HL-60 (cell line): ENCODE measurements at regions not wholly inside any gene's neighbourhood (a gene's known extent, or its start where the extent isn't known, plus 50 kb on each side); places are given as distances from the start of the nearest gene placed in this dataset.

ENCODE experiments used
- DNase-seq, 2 experiments: peaks; one replicate each; pipeline ENCODE4 v3.0.0-alpha.2; 2010 to 2020; ENCODE audit warnings: low read depth in 1 of 2, low spot score in 1 of 2
- H3K27ac ChIP-seq: fragments of 250-450 bp; sonication (Bioruptor Pico); replicated peaks from 2 replicates; pipeline ENCODE4 v1.5.1; 2020; ENCODE audit warnings: mild to moderate bottlenecking, moderate library complexity
- H3K27me3 ChIP-seq: fragments of 250-450 bp; sonication (Bioruptor Pico); 2 replicates; pipeline ENCODE4 v1.5.1; 2021; ENCODE audit warnings: mild to moderate bottlenecking, moderate library complexity; ENCODE audit not compliant: insufficient read depth, poor library complexity, severe bottlenecking
- H3K4me3 ChIP-seq: replicated peaks from 2 replicates; pipeline ENCODE4 v1.5.1; 2011; ENCODE audit warnings: mild to moderate bottlenecking, control low read depth, low read length; ENCODE audit not compliant: insufficient read depth
- GABPA ChIP-seq: IDR thresholded peaks from 2 replicates; pipeline ENCODE4 v1.6.1; 2012; ENCODE audit warnings: low read depth
- POLR2AphosphoS5 ChIP-seq: IDR thresholded peaks from 2 replicates; pipeline ENCODE4 v1.6.1; 2012; ENCODE audit warnings: low read depth
- REST ChIP-seq: IDR thresholded peaks from 2 replicates; pipeline ENCODE4 v1.6.1; 2012; ENCODE audit warnings: low read depth; ENCODE audit not compliant: insufficient replicate concordance
- SPI1 ChIP-seq: IDR thresholded peaks from 2 replicates; pipeline ENCODE4 v1.6.1; 2012; ENCODE audit warnings: low read depth, mild to moderate bottlenecking, borderline replicate concordance
- TF ChIP-seq, protein P1 (sequence below): IDR thresholded peaks from one replicate; pipeline ENCODE4 v1.5.1; 2011; ENCODE audit warnings: low read length, control low read depth, inconsistent platforms; ENCODE audit not compliant: insufficient read depth

DNA sequence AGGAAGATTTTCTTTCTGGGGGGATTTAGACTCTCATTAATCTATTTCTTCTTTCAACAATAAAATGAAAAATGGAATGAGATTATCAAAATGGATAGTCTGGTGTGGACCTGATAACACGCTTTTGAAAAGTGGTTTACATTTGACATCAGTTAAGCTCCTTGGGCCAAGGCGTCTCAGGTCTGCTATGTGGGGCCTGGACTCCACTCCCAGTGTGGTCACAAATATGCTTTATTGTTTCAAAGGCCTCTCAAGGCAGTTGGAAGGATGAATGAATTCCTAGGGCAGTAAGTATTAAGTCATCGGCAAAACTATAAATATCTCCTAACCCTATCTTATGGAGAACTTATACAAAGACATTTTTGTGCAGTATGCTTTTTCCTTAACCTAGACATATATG, 74.5 kb downstream of the ETAA1 start:
- no peaks in the 10 kb centered on the region for H3K27me3 ChIP-seq
- no peak for DNase-seq
- no peak overlapping the region for H3K4me3 ChIP-seq
- TF ChIP-seq SPI1 = no peak
- TF ChIP-seq, protein P1, sequence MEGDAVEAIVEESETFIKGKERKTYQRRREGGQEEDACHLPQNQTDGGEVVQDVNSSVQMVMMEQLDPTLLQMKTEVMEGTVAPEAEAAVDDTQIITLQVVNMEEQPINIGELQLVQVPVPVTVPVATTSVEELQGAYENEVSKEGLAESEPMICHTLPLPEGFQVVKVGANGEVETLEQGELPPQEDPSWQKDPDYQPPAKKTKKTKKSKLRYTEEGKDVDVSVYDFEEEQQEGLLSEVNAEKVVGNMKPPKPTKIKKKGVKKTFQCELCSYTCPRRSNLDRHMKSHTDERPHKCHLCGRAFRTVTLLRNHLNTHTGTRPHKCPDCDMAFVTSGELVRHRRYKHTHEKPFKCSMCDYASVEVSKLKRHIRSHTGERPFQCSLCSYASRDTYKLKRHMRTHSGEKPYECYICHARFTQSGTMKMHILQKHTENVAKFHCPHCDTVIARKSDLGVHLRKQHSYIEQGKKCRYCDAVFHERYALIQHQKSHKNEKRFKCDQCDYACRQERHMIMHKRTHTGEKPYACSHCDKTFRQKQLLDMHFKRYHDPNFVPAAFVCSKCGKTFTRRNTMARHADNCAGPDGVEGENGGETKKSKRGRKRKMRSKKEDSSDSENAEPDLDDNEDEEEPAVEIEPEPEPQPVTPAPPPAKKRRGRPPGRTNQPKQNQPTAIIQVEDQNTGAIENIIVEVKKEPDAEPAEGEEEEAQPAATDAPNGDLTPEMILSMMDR = no peak
- no peak for TF ChIP-seq GABPA
- no peak for TF ChIP-seq POLR2AphosphoS5
- no peak for TF ChIP-seq REST
- H3K27ac ChIP-seq = no peak overlapping the region

- 0 out of 2 replicates have a peak, but pooled peaks have one; percentile 3 for TF ChIP-seq SPI1
- TF ChIP-seq, protein P1 = no peak
- DNase-seq = no peak
- Histone ChIP-seq H3K27me3 (no peaks in the 10 kb centered on the region), H3K27ac (no peak overlapping the region), H3K4me3 (no peak overlapping the region)
Observed at GRCh38 chr2:67476809-67477790, 80.0 kb downstream of the ETAA1 start.

GRCh38 chr2:67479261-67479660, 82.1 kb downstream of the ETAA1 start:
- DNase-seq = no peak
- TF ChIP-seq REST (no peak), POLR2AphosphoS5 (no peak), SPI1 (no peak), GABPA (no peak)
- TF ChIP-seq, protein P1 = no peak
- Histone ChIP-seq H3K4me3 (no peak overlapping the region), H3K27ac (no peak overlapping the region), H3K27me3 (no peaks in the 10 kb centered on the region)

DNA sequence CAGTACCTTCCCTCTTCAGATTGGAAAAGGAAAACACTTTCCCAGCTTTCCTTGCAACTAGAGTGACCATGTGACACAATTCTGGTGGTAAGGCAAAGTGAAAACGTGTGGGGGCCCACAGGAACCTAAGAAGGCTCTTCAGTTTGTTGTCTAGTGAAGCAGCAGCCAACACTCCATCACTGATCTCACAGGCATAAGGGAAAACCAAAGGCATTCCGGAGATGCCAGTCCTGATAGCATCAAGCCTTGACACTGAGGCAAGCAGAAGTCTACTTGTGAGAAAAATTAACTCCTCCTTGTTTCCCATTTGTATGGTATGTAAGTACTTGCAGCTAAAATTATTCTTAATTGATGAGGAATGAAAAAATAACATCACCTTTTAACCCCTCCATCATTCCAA, 88.3 kb downstream of the ETAA1 start:
- TF ChIP-seq SPI1 (no peak), POLR2AphosphoS5 (no peak), GABPA (no peak), REST (no peak)
- TF ChIP-seq, protein P1 = no peak
- Histone ChIP-seq H3K27ac (no peak overlapping the region), H3K4me3 (no peak overlapping the region), H3K27me3 (no peaks in the 10 kb centered on the region)
- no peak for DNase-seq
